ENCODE measurements at regions not wholly inside any gene's neighbourhood (a gene's known extent, or its start where the extent isn't known, plus 50 kb on each side); places are given as distances from the start of the nearest gene placed in this dataset.

DNA sequence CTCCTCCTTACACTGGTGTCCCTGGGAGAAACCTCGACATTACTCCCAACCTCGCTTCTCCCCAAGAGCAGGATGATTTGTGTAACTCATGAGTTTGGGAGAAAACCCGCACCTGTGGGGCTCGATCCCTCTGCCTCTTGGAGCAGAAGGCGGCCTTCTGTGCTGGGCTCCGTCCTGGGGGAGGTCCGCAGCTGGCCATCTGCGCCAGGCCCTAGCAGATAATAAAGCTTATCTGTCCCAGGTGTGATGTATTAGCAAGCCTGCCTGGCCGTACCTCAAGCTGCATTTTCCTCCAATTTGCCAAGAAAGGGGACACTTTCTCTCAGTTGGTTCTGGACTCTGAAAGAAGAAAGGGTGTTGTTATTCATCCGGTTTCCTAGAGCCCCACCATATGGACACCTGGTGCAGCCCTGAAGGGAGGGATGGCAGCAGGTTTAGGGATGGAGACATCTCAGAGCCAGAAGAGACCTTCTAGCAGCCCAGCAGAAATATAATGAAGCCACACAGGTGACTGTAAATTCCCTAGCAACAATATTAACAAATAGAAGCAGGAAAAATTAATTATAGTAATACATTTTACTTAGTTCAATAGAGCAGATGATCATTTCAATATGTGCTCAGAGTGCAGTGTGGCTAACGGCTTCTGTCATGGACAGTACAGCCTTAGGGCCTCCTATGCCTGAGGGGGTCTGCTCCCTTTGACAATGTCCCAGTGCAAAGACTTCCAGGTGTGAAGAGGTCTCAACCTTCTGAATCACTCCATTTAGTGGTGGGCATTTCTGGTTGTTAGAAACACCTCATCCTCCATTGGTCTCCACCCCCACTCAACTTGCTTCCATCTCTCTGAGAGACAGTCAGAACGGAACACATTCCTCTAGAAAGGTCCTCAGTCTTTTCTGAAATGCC lies 94.8 kb downstream of the CPN2 start:
- peaks cover 4% of the 10 kb centered on the region for H3K9me3 ChIP-seq (ENCODE audit: low read length)
- no peak overlapping the region for H2AFZ ChIP-seq (ENCODE audit: low read depth, low read length)
- H3K4me2 ChIP-seq (ENCODE audit: low read length): no peak overlapping the region
- no peak for TF ChIP-seq SMC3 (conservative IDR thresholded peaks at IDR 0.05; ENCODE audit: poor library complexity)
- TF ChIP-seq RAD21 (conservative IDR thresholded peaks at IDR 0.05): no peak
- no peak for TF ChIP-seq TAF1 (IDR thresholded peaks at IDR 0.05; ENCODE audit: low read depth)
- no peak for TF ChIP-seq POLR2AphosphoS5 (IDR thresholded peaks at IDR 0.05)
- TF ChIP-seq EZH2 (IDR thresholded peaks at IDR 0.05; ENCODE audit: borderline replicate concordance, insufficient read depth, low read length, poor library complexity, severe bottlenecking): no peak
- TF ChIP-seq, protein P1, sequence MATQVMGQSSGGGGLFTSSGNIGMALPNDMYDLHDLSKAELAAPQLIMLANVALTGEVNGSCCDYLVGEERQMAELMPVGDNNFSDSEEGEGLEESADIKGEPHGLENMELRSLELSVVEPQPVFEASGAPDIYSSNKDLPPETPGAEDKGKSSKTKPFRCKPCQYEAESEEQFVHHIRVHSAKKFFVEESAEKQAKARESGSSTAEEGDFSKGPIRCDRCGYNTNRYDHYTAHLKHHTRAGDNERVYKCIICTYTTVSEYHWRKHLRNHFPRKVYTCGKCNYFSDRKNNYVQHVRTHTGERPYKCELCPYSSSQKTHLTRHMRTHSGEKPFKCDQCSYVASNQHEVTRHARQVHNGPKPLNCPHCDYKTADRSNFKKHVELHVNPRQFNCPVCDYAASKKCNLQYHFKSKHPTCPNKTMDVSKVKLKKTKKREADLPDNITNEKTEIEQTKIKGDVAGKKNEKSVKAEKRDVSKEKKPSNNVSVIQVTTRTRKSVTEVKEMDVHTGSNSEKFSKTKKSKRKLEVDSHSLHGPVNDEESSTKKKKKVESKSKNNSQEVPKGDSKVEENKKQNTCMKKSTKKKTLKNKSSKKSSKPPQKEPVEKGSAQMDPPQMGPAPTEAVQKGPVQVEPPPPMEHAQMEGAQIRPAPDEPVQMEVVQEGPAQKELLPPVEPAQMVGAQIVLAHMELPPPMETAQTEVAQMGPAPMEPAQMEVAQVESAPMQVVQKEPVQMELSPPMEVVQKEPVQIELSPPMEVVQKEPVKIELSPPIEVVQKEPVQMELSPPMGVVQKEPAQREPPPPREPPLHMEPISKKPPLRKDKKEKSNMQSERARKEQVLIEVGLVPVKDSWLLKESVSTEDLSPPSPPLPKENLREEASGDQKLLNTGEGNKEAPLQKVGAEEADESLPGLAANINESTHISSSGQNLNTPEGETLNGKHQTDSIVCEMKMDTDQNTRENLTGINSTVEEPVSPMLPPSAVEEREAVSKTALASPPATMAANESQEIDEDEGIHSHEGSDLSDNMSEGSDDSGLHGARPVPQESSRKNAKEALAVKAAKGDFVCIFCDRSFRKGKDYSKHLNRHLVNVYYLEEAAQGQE (IDR thresholded peaks at IDR 0.05; ENCODE audit: borderline replicate concordance): no peak
- no peak for TF ChIP-seq MXI1 (conservative IDR thresholded peaks at IDR 0.05; ENCODE audit: poor library complexity, severe bottlenecking)
- no peak for TF ChIP-seq EP300 (conservative IDR thresholded peaks at IDR 0.05; ENCODE audit: poor library complexity, severe bottlenecking)
- TF ChIP-seq, protein P2, sequence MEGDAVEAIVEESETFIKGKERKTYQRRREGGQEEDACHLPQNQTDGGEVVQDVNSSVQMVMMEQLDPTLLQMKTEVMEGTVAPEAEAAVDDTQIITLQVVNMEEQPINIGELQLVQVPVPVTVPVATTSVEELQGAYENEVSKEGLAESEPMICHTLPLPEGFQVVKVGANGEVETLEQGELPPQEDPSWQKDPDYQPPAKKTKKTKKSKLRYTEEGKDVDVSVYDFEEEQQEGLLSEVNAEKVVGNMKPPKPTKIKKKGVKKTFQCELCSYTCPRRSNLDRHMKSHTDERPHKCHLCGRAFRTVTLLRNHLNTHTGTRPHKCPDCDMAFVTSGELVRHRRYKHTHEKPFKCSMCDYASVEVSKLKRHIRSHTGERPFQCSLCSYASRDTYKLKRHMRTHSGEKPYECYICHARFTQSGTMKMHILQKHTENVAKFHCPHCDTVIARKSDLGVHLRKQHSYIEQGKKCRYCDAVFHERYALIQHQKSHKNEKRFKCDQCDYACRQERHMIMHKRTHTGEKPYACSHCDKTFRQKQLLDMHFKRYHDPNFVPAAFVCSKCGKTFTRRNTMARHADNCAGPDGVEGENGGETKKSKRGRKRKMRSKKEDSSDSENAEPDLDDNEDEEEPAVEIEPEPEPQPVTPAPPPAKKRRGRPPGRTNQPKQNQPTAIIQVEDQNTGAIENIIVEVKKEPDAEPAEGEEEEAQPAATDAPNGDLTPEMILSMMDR (IDR thresholded peaks at IDR 0.05; ENCODE audit: poor library complexity, severe bottlenecking): no peak
- no peaks in the 10 kb centered on the region for H3K9me2 ChIP-seq (ENCODE audit: insufficient read depth, low read length)
- H3K27ac ChIP-seq (ENCODE audit: low read length): no peak overlapping the region
- H4K20me1 ChIP-seq (ENCODE audit: insufficient read depth): no peaks in the 10 kb centered on the region
- H3K27me3 ChIP-seq (ENCODE audit: insufficient read depth, low read depth, low read length): no peaks in the 10 kb centered on the region
- H3K36me3 ChIP-seq (ENCODE audit: insufficient read depth, low read length): no peaks in the 10 kb centered on the region
- H3K9ac ChIP-seq (ENCODE audit: low read length): no peak overlapping the region
- no peak overlapping the region for H3K4me3 ChIP-seq (ENCODE audit: low read length)
- no peaks in the 10 kb centered on the region for H3F3A ChIP-seq (ENCODE audit: insufficient read depth, low read length, poor library complexity, severe bottlenecking)
- H3K79me2 ChIP-seq (replicated peaks; ENCODE audit: insufficient read depth, low read length): no peaks in the 10 kb centered on the region

DNA sequence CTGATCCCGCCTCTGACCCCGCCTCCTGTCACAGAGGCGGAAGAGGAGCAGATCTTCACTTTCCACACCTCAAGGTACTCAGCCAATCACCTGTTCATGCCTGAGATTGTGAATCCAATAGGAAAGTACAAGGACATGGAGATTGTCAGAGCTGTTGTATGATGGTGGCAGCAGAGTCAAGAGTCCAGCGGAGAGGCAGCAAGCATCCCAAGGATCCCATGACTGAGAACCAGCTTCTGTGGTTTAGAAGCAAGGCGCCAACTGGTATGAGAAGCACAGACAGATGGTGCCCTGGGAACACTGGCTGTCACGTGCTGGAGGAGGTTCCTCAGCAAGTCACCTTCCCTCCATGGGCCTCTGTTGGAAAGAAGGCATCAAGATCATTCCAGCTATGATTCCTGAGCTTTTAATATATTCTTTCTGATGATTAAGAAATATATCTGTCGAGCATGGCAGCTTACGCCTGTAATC lies 93.9 kb downstream of the CPN2 start:
- no peak overlapping the region for H3K9ac ChIP-seq (ENCODE audit: low read length)
- no peaks in the 10 kb centered on the region for H3F3A ChIP-seq (ENCODE audit: insufficient read depth, low read length, poor library complexity, severe bottlenecking)
- H2AFZ ChIP-seq (ENCODE audit: low read depth, low read length): no peak overlapping the region
- no peaks in the 10 kb centered on the region for H3K27me3 ChIP-seq (ENCODE audit: insufficient read depth, low read depth, low read length)
- no peaks in the 10 kb centered on the region for H4K20me1 ChIP-seq (ENCODE audit: insufficient read depth)
- H3K27ac ChIP-seq (ENCODE audit: low read length): no peak overlapping the region
- no peaks in the 10 kb centered on the region for H3K79me2 ChIP-seq (replicated peaks; ENCODE audit: insufficient read depth, low read length)
- no peak for TF ChIP-seq SMC3 (conservative IDR thresholded peaks at IDR 0.05; ENCODE audit: poor library complexity)
- TF ChIP-seq RAD21 (conservative IDR thresholded peaks at IDR 0.05): no peak
- TF ChIP-seq EZH2 (IDR thresholded peaks at IDR 0.05; ENCODE audit: borderline replicate concordance, insufficient read depth, low read length, poor library complexity, severe bottlenecking): no peak
- H3K4me2 ChIP-seq (ENCODE audit: low read length): no peak overlapping the region
- H3K36me3 ChIP-seq (ENCODE audit: insufficient read depth, low read length): no peaks in the 10 kb centered on the region
- no peak overlapping the region for H3K4me3 ChIP-seq (ENCODE audit: low read length)
- H3K9me3 ChIP-seq (ENCODE audit: low read length): peaks cover 4% of the 10 kb centered on the region
- no peaks in the 10 kb centered on the region for H3K9me2 ChIP-seq (ENCODE audit: insufficient read depth, low read length)

All from neural cell (in vitro differentiated cells).